T-helper 1 cell treated with Interleukin-12 subunit alpha and Interleukin-12 subunit beta and Interleukin-4 antibody, amounts not matched to agents 30 ng/mL and 1 ng/mL, for 36 hours (primary cell): ENCODE measurements at regions not wholly inside any gene's neighbourhood (a gene's known extent, or its start where the extent isn't known, plus 50 kb on each side); places are given as distances from the start of the nearest gene placed in this dataset.

Source experiments
- intact Hi-C: fragments of 100-400 bp; cut with micrococcal nuclease; formaldehyde crosslinking; loops from one replicate; pipeline ENCODE4 v1.15.1; 2024

DNA sequence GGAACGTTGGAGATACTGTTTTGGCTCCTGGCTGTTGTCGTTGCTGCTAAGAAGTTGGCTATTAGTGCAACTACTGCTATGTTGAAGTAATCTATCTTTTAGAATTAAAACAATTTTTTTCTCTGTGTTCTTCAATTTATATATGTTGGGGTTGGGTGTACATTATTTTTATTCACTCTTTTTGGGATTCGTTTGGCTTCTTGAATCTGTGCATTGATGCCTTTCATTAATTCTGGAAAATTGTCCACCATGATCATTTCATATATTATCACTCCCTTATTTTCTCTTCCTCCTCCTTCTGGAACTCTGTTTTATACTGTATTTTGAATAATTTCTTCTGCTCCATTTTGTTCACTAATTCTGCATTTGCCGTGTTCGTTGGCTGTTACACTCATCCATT, 199.5 kb upstream of the PLET1 start:
- intact Hi-C loops: no loop called here

DNA sequence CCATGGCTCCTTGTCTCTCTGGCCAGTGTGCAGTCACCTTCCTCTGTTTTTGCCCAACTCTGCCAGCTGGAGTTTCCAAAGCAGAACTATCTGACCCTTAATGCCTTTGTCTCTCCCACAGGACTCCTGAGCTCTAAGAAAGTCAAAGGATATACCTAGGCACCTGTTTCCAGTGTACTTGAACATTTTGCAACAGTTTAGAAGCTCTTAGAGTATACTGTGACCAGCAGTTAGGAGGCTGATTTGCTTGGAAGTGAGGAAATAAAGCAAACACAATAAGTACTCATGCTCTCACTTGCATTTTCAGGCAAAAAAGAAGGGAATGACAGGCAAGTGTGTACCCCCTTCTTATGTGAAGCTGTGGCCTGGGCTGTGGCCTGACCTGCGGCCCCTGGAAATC, 204.3 kb upstream of the PLET1 start:
- intact Hi-C loops: no loop called here

GRCh38 chr11:112465433-112466024, 204.9 kb upstream of the PLET1 start:
- intact Hi-C loops: no loop called here

DNA sequence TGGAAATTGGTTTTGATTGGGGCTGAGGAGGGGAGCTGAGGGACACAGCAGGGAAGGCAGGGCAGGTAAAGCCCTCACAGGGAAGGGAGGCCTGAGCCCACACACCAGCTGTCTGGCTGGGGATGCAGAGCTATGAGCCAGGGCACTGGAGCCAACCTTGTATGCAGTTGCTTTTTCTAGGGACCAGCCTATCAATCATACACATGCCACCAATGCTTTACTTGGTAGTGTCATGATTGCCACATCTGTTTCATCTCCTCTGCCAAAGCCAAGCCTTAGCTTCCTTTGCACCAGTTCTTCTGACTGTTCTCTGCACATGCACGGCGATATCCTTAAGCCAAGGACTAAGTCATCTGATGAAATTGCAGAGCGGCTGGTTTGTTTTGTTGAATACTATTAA, 207.1 kb upstream of the PLET1 start:
- intact Hi-C loops: no loop called here

GRCh38 chr11:112469376-112469775, 208.7 kb upstream of the PLET1 start:
- intact Hi-C loops: no loop called here

DNA sequence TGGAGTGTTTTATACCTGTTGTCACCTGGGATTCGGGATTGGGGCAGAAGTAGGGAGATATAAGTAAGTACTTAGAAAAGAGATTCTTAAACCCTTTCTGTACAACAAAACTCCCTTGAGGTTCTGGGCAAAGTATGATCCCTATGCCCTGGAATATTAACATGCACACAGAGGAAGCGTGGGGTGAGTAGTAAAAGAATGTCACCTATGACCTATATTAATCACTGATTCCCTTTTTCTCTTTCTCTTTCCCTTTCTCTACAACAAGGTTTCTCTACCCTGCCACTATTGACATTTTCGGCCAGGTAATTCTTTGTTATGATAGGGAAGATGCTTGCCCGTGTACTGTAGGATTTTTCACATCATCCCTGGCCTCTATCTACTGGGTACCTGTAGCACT, 209.7 kb upstream of the PLET1 start:
- intact Hi-C loops: no loop called here

- intact Hi-C loops: no loop called here
Observed at GRCh38 chr11:112471731-112472130, 211.1 kb upstream of the PLET1 start.

DNA sequence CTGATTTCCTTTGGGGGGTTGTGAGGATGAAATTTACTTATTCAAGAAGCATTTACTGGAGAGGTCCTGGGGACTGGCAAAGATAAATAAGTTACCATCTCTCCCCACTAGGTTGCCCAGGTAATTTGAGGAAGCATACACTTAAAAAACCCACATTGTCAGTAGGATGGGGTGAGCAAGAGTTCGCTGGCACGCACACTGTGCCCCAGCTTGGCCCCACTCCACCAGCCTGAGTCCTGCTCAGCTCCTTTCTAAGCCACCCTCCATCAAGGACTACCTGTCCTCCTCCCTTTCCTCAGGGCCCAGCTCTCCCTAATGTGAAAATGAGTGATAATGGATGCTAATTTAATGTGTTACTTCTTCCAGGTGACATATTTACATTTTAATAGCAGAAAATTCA, 216.5 kb upstream of the PLET1 start:
- intact Hi-C loops: no loop called here

- intact Hi-C loops: no loop called here
Observed at GRCh38 chr11:112477581-112478317, 217.1 kb upstream of the PLET1 start.

DNA sequence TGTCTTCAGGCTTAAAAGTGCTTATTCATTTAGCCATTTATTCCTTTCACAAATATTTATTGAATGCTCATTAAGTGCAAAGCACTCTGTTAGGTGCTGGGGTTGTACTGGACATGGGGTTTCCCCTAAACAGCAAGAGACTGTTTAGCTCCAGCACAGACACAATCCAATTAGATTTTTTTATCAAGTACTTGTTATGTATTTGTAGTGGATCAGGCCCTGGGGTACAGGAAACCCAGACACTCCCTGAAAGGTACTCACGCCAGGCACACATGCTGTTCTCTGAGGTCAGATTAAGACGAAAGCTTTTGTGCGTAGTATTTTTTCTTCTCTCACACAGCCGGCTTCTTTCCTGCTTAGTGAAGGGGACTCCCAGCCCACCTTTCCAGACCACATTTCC, 218.1 kb upstream of the PLET1 start:
- intact Hi-C loops: no loop called here

DNA sequence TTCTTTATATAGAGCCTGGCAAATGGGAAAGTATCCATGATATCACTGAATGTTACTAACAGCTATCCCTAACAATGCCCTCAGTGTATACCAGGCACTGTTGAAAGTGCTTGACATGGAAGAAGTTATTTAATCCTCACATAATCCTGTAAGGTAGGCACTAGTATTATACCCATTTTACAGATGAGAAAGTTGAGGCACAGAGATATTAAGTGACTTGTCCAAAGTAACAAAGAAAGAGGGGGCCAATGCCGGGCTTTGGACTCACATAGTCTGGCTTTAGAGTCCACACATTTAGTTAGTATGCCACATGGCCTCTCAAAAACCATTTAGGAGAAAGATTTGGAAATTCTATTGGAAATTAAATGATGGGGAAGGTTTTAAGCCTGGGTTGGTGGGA, 220.8 kb upstream of the PLET1 start:
- intact Hi-C loops: no loop called here

DNA sequence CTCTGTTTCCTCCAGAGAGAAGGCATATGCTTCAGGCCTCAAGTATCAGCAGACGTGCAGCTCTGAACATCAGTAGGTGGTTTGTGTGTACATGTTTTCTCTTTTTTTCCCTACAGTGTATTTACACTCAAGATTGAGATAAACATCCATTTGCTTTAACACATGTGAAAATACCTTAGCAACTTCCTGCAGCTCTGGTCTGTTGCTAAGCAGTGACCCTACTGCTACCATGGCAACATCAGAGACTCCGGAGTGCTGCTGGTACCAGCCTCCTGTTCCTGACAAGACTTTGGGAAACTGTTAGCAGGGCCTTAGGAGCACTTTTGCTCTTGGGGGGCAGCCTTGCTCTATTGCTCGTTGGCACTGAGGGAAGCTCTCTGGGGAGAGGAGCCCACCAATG, 221.2 kb upstream of the PLET1 start:
- intact Hi-C loops: no loop called here

GRCh38 chr11:112485280-112485679, 224.6 kb upstream of the PLET1 start:
- intact Hi-C loops: no loop called here

DNA sequence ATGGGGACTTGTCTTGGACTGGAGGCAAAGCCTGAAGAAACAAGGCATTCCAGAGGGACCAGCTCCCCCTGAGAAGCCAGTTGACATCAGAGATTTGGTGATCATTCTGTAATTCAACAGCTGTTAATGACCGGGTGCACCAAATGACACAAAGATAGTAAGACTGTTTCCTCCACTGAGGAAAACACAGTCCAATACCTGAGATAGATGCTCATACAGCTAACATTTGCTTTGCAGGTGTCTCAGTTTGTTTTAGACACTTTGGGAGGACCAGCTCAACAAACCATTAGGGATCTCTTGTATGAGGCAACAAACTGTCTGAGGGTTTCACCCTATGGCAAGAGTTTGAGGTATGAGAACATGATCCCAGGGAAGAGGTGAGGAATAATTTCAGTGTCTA, 237.2 kb upstream of the PLET1 start:
- intact Hi-C loops: no loop called here

DNA sequence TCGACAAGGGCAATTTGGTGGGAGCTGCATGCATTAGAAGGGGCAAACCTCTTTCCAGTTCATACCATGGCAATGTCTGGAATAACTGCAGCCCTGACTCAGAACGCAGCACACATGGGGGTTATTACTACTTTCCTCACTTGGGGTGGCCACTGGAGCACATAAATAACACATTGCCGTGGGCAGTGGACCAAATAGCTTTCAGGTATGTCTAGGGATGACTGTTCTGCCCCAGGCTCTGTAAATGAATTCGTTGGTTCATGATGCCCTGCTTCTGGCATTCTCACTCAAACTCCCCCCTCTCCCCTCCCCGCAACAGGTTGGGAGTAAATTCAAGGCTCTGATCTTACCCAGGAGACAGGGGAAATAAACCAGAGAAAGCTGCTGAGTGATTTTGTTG, 238.0 kb upstream of the PLET1 start:
- intact Hi-C loops: no loop called here

DNA sequence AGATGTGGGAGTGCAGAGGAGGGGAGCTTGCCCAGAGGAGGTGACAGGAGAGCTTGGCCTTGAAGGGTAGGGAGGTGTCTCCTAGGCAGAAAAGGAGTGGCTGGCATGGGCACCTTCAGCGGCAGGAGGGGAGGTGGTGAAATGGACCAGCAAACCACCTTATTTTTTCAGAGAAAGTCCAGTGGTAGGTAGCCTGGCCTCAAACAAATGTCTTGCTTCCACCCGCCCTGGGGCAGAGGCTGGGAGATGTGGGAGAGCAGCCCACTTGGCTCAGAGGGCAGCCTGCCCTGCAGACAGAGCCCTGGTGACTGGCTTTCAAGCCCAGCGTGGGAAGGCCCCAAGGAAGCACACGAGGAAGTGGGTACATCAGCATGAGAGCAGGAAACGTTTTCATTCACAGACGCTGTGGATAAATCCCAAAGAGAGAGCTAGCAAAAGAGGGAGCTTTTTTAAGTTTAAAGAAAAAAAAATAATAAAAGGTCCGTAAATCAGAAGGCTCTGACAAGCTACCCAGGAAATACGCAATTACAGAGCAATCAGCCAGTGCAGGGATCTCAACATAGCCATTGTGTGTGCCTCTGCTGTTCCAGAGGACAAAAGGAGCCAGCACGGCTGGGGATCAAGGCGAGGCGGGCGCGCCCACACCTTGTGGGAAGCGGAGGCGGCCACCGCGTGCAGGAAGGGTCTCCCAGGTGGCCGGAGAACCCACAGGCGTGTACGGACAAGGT, 238.7 kb upstream of the PLET1 start:
- intact Hi-C loops: no loop called here

DNA sequence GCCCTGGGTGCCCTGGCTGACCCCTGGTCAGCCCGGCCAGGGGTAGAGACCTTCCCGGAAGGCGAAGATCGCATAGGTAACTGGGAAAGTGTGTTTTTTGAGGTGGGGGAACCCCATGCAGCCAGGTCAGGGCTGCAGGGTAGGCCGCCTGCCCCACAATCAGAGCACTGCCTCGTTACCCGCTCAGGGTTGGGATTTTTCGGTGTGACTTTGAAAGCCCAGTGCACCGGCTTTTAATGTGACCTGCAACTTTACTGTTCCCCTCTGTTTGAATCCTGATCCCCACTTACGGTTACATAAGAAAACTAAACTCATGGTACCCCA, 239.2 kb upstream of the PLET1 start:
- intact Hi-C loops: no loop called here

DNA sequence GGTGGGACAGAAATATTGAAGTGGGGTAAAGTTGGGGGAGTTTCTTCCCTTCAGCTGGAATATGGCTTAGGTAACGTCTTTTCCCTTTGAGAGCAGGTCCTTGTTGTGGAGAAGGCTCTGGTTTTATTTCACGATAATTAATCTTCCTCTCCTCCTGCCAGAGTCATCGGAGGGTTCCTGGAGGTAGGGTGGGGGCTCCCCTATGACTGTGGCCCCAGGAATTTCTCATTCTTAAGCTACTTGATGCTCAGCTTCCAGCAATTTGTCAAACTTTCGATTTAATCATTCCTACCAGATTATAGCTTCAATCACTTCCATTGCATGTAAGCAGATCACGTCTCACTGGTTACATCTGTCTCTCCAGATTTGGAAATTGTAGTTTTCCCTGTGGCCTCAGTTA, 242.8 kb upstream of the PLET1 start:
- intact Hi-C loops: no loop called here

DNA sequence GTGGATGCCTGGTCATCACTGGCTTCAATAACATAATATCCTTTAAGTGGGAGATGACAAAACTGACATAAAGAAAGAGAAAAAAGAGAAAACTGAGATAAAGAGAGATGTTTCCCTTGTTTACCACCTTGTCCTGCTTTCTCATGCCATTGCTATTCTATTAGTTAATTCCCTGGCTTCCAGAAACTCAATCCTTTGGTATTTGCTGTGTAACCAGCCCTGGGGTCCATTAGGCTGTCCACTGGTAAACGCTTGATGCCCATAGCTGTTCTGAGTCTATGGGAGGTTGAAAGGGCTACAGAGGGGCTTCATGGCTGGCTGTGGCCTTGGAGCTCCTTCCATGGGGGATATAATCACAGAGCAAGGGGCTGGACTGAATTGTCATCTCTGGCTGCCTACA, 243.4 kb upstream of the PLET1 start:
- intact Hi-C loops: no loop called here

GRCh38 chr11:112506852-112507251, 246.2 kb upstream of the PLET1 start:
- intact Hi-C loops: no loop called here

- intact Hi-C loops: no loop called here
Observed at GRCh38 chr11:112507281-112507680, 246.6 kb upstream of the PLET1 start.

- intact Hi-C loops: no loop called here
Observed at GRCh38 chr11:112508750-112509149, 248.1 kb upstream of the PLET1 start.

- intact Hi-C loops: no loop called here
Observed at GRCh38 chr11:112509300-112509699, 248.6 kb upstream of the PLET1 start.
